ENCODE measurements at regions not wholly inside any gene's neighbourhood (a gene's known extent, or its start where the extent isn't known, plus 50 kb on each side); places are given as distances from the start of the nearest gene placed in this dataset.
A peak's percentile ranks its signal among the peaks of the same experiment; 100 is the strongest.

DNA sequence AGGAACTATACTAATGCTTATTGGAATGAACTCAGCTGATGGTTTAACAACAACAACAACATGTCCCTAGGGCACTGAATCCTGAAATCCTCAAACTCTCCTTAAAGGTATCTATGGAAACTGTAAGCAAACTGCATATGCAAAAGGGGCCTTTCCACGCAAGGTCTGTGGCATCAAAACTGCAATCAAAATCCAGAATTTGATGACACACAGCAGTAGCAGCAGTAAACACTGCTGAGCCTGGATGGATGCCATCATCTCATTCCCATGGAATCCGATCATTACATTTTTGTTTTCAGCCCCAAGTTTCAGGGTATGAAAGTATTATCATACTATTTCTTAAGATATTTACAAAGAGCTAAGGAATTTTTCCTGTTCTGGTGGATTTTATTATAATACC is 399.7 kb downstream of the VPS13C start:
- peak; percentile 54 for DNase-seq (ENCODE audit: low read depth, low spot score)
- in situ Hi-C loops (cut with HindIII; ENCODE audit: low sequenced_read_pairs): no loop called here
- TF ChIP-seq, protein P1, sequence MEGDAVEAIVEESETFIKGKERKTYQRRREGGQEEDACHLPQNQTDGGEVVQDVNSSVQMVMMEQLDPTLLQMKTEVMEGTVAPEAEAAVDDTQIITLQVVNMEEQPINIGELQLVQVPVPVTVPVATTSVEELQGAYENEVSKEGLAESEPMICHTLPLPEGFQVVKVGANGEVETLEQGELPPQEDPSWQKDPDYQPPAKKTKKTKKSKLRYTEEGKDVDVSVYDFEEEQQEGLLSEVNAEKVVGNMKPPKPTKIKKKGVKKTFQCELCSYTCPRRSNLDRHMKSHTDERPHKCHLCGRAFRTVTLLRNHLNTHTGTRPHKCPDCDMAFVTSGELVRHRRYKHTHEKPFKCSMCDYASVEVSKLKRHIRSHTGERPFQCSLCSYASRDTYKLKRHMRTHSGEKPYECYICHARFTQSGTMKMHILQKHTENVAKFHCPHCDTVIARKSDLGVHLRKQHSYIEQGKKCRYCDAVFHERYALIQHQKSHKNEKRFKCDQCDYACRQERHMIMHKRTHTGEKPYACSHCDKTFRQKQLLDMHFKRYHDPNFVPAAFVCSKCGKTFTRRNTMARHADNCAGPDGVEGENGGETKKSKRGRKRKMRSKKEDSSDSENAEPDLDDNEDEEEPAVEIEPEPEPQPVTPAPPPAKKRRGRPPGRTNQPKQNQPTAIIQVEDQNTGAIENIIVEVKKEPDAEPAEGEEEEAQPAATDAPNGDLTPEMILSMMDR (IDR thresholded peaks at IDR 0.05; ENCODE audit: low read depth, low read length): no peak
- no peak overlapping the region for H3K4me3 ChIP-seq (ENCODE audit: low read depth, low read length)

DNA sequence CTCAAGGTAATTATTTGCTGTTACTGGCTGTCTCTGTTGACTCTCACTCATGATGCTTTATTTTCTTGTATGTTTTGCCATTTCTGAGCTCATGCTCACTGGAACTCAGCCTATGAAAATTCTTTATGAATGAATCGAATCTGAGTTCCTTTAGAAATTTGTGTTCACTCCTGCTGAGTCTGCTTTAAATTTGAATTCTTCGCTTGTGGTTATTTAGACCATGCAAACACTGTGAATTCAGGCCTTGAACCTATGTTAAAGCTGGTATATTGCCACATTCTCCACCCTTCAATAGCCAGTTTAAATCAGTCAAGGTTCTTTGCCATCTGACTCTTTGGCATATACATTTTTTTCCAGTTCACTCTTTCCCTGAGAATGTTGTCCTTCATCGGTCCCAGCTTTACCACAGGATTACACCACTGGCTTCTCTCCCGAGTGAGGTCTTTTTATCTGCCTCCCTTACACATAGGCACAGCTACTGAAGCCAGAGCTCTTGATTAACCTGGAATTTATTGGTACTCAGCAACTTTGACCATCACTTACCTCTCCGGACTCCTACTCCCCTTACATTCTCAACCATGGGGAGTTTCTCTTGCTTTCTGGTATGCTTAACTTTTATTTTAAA is 400.6 kb downstream of the VPS13C start:
- TF ChIP-seq, protein P1 (IDR thresholded peaks at IDR 0.05; ENCODE audit: low read depth, low read length): no peak
- DNase-seq (ENCODE audit: low read depth, low spot score): peak; percentile 81
- no peak overlapping the region for H3K4me3 ChIP-seq (ENCODE audit: low read depth, low read length)
- in situ Hi-C loops (cut with HindIII; ENCODE audit: low sequenced_read_pairs): no loop called here

DNA sequence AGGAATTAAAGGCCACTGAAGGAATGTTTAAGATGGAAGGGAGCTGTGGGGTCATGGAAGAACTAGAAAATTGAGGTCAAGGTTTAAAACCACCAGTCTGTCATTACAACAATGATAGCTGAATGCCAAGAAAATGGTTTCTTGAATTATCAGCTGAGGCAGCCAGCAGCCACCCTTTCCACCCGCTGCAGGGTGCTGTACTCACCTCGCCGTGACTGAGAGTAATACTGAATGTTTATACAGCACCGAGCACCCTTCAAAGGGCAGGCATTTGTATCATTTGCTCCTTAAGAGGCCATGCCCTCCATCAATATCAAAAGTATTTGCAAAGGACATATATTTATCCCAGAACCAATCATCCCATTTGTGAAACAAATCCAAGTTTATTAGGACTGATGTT is 402.8 kb downstream of the VPS13C start:
- H3K4me3 ChIP-seq (ENCODE audit: low read depth, low read length): no peak overlapping the region
- no peak for DNase-seq (ENCODE audit: low read depth, low spot score)
- TF ChIP-seq, protein P1 (IDR thresholded peaks at IDR 0.05; ENCODE audit: low read depth, low read length): no peak
- in situ Hi-C loops (cut with HindIII; ENCODE audit: low sequenced_read_pairs): no loop called here

DNA sequence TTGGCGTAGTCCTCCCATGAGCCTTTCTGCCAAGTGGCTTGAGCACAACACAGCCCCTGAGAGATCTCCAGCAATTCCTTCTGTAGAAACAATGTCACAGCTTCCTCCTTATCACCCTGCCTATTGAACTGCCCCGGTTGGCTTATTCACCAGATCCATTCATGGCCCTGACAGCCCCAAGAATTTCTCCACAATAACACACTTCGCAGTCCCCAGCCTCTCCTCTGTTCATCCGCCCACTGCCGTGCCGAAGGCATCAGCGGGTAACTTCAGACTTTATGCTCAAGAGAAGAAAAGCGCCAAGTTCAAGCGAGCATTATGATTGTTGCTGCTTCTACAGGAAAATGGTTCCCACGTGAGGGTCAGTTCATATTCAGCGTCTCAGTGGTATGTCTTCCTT is 403.9 kb downstream of the VPS13C start:
- TF ChIP-seq, protein P1 (IDR thresholded peaks at IDR 0.05; ENCODE audit: low read depth, low read length): no peak
- DNase-seq (ENCODE audit: low read depth, low spot score): no peak
- in situ Hi-C loops (cut with HindIII; ENCODE audit: low sequenced_read_pairs): no loop called here

DNA sequence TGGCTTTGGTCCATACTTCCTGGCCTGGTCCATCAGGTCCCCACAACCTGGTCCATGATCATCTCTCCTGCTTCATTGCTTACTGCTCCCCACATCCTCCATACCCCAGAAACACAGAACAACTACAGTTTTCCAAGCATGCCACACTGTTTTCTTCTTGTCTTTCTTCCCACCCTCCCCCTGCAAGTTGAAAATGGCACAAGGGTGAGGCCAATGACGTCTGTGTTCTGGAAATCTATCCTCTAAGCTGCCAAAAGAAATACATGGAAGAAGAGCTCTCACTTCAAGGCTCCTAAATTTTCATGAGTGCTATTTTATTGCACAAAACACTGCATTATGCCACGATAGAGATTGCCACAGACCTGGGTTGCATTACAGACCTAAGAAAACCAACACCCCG is 404.4 kb downstream of the VPS13C start:
- in situ Hi-C loops (cut with HindIII; ENCODE audit: low sequenced_read_pairs): no loop called here
- TF ChIP-seq, protein P1 (IDR thresholded peaks at IDR 0.05; ENCODE audit: low read depth, low read length): no peak
- no peak for DNase-seq (ENCODE audit: low read depth, low spot score)
- no peak overlapping the region for H3K4me3 ChIP-seq (ENCODE audit: low read depth, low read length)

More for the DNA sequence above, 403.9 kb downstream of the VPS13C start:
- no peak overlapping the region for H3K4me3 ChIP-seq (ENCODE audit: low read depth, low read length)

DNA sequence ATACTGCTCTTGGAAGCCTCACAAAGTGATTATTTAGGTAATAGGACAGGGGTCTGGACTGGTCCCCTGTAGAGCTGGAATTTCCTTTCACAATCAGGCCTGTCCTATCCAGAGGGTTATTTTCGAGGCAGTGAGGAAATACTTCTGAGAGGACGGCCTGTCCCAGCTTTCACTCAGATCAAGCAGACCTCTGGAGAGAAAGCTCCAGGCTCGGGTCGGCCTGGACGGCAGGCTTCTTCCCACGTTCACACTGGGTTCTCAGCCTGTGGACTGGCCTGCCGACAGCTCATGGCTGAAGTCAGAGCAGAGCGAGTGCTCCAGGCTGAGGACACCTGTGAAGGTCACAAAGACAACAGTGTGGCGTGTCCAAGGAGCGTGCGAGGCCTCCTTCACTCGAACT is 405.3 kb downstream of the VPS13C start:
- peak; percentile 84 for DNase-seq (ENCODE audit: low read depth, low spot score)
- no peak overlapping the region for H3K4me3 ChIP-seq (ENCODE audit: low read depth, low read length)
- in situ Hi-C loops (cut with HindIII; ENCODE audit: low sequenced_read_pairs): no loop called here
- TF ChIP-seq, protein P1 (IDR thresholded peaks at IDR 0.05; ENCODE audit: low read depth, low read length): no peak

Measured in astrocyte of the spinal cord (primary cell).